HL-60 (cell line): ENCODE measurements at regions not wholly inside any gene's neighbourhood (a gene's known extent, or its start where the extent isn't known, plus 50 kb on each side); places are given as distances from the start of the nearest gene placed in this dataset.

ENCODE experiments used
- DNase-seq, 2 experiments: peaks; one replicate each; pipeline ENCODE4 v3.0.0-alpha.2; 2010 to 2020; ENCODE audit warnings: low read depth in 1 of 2, low spot score in 1 of 2
- H3K27ac ChIP-seq: fragments of 250-450 bp; sonication (Bioruptor Pico); replicated peaks from 2 replicates; pipeline ENCODE4 v1.5.1; 2020; ENCODE audit warnings: mild to moderate bottlenecking, moderate library complexity
- H3K27me3 ChIP-seq: fragments of 250-450 bp; sonication (Bioruptor Pico); 2 replicates; pipeline ENCODE4 v1.5.1; 2021; ENCODE audit warnings: mild to moderate bottlenecking, moderate library complexity; ENCODE audit not compliant: insufficient read depth, poor library complexity, severe bottlenecking
- H3K4me3 ChIP-seq: replicated peaks from 2 replicates; pipeline ENCODE4 v1.5.1; 2011; ENCODE audit warnings: mild to moderate bottlenecking, control low read depth, low read length; ENCODE audit not compliant: insufficient read depth
- GABPA ChIP-seq: IDR thresholded peaks from 2 replicates; pipeline ENCODE4 v1.6.1; 2012; ENCODE audit warnings: low read depth
- POLR2AphosphoS5 ChIP-seq: IDR thresholded peaks from 2 replicates; pipeline ENCODE4 v1.6.1; 2012; ENCODE audit warnings: low read depth
- REST ChIP-seq: IDR thresholded peaks from 2 replicates; pipeline ENCODE4 v1.6.1; 2012; ENCODE audit warnings: low read depth; ENCODE audit not compliant: insufficient replicate concordance
- SPI1 ChIP-seq: IDR thresholded peaks from 2 replicates; pipeline ENCODE4 v1.6.1; 2012; ENCODE audit warnings: low read depth, mild to moderate bottlenecking, borderline replicate concordance
- TF ChIP-seq, protein P1 (sequence below): IDR thresholded peaks from one replicate; pipeline ENCODE4 v1.5.1; 2011; ENCODE audit warnings: low read length, control low read depth, inconsistent platforms; ENCODE audit not compliant: insufficient read depth

DNA sequence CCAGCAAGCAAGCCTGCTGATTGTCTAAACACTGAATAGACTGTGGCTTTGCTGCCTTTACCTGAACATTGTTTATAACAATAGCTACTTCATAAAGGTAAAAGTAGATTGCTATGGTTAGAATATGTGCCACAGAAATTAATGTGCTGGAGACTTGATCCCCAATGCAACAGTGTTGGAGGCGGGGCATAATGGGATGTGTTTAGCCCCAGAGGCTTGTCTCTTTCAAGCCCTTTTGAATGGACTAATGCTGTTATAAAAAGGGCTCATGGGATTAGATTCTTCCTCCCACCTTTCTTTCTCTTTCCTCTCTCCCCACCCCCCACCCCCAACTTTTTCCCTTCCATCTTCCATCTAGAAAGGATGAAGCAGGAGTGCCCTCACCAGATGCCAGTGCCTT, 80.2 kb upstream of the PPP2R5A start:
- DNase-seq, result no peak
- Histone ChIP-seq H3K27me3 (no peaks in the 10 kb centered on the region), H3K27ac (no peak overlapping the region), H3K4me3 (no peak overlapping the region)
- TF ChIP-seq, protein P1, sequence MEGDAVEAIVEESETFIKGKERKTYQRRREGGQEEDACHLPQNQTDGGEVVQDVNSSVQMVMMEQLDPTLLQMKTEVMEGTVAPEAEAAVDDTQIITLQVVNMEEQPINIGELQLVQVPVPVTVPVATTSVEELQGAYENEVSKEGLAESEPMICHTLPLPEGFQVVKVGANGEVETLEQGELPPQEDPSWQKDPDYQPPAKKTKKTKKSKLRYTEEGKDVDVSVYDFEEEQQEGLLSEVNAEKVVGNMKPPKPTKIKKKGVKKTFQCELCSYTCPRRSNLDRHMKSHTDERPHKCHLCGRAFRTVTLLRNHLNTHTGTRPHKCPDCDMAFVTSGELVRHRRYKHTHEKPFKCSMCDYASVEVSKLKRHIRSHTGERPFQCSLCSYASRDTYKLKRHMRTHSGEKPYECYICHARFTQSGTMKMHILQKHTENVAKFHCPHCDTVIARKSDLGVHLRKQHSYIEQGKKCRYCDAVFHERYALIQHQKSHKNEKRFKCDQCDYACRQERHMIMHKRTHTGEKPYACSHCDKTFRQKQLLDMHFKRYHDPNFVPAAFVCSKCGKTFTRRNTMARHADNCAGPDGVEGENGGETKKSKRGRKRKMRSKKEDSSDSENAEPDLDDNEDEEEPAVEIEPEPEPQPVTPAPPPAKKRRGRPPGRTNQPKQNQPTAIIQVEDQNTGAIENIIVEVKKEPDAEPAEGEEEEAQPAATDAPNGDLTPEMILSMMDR, result no peak
- no peak for TF ChIP-seq SPI1
- no peak for TF ChIP-seq REST
- TF ChIP-seq GABPA, result no peak
- no peak for TF ChIP-seq POLR2AphosphoS5

GRCh38 chr1:212205843-212206242, 79.4 kb upstream of the PPP2R5A start:
- TF ChIP-seq SPI1, result no peak
- TF ChIP-seq, protein P1, result no peak
- TF ChIP-seq GABPA, result no peak
- TF ChIP-seq POLR2AphosphoS5, result no peak
- no peak for TF ChIP-seq REST
- Histone ChIP-seq H3K4me3 (no peak overlapping the region), H3K27ac (no peak overlapping the region), H3K27me3 (no peaks in the 10 kb centered on the region)
- DNase-seq, result no peak

GRCh38 chr1:212207118-212207517, 78.1 kb upstream of the PPP2R5A start:
- no peak overlapping the region for H3K4me3 ChIP-seq
- TF ChIP-seq POLR2AphosphoS5 (no peak), SPI1 (no peak), REST (no peak), GABPA (no peak)
- TF ChIP-seq, protein P1, result no peak
- DNase-seq, result no peak
- no peak overlapping the region for H3K27ac ChIP-seq
- no peaks in the 10 kb centered on the region for H3K27me3 ChIP-seq
